Panc1 (cell line): ENCODE measurements at regions not wholly inside any gene's neighbourhood (a gene's known extent, or its start where the extent isn't known, plus 50 kb on each side); places are given as distances from the start of the nearest gene placed in this dataset.

Experiments used
- CTCF ChIP-seq: fragments of 450-650 bp; IDR thresholded peaks from 2 replicates; pipeline ENCODE4 v1.5.1; 2017; ENCODE audit warnings: mild to moderate bottlenecking
- POLR2AphosphoS5 ChIP-seq: IDR thresholded peaks from 2 replicates; pipeline ENCODE4 v1.6.1; 2012; ENCODE audit warnings: mild to moderate bottlenecking, low read depth, low read length, moderate library complexity
- REST ChIP-seq, 2 experiments: IDR thresholded peaks; 2 replicates each; pipeline ENCODE4 v1.6.1; 2011 to 2012; ENCODE audit warnings: low read depth in 2 of 2, control low read depth in 1 of 2, low read length in 1 of 2, mild to moderate bottlenecking in 1 of 2, moderate library complexity in 1 of 2; ENCODE audit not compliant: insufficient read depth in 1 of 2
- SIN3A ChIP-seq: IDR thresholded peaks from 2 replicates; pipeline ENCODE4 v1.6.1; 2012; ENCODE audit warnings: low read depth, mild to moderate bottlenecking, low read length, moderate library complexity, borderline replicate concordance; ENCODE audit not compliant: insufficient read depth
- TCF7L2 ChIP-seq: IDR thresholded peaks from 2 replicates; pipeline ENCODE4 v1.6.1; 2011; ENCODE audit warnings: mild to moderate bottlenecking, low read depth, low read length, inconsistent platforms

GRCh38 chr9:24381205-24381604, 164.5 kb downstream of the IZUMO3 start:
- no peak for TF ChIP-seq CTCF
- no peak for TF ChIP-seq REST (IDR thresholded peaks at IDR 0.05; ENCODE audit: insufficient read depth in 1 of 2, low read depth in 2 of 2, low read length in 1 of 2)
- no peak for TF ChIP-seq POLR2AphosphoS5
- TF ChIP-seq SIN3A, result no peak
- TF ChIP-seq TCF7L2, result no peak
